HepG2 (cell line): ENCODE measurements at regions not wholly inside any gene's neighbourhood (a gene's known extent, or its start where the extent isn't known, plus 50 kb on each side); places are given as distances from the start of the nearest gene placed in this dataset.

Experiments used
- ATAC-seq: fragments of 200-7000 bp; cut with Tn5 transposase; 3 replicates; pipeline ENCODE4 v1.9.1; 2020; ENCODE audit warnings: mild to moderate bottlenecking, moderate library complexity
- BruUV-seq: library from RNA; stranded (reverse); fragments of 400-500 nt; replicated peaks from 2 replicates; lab custom pipeline; 2021; lab: Mats Ljungman, UMichigan
- CTCF ChIA-PET: fragments of 300-600 bp; formaldehyde crosslinking; extraction: SDS; loops from one replicate; lab custom pipeline; 2021; ENCODE audit warnings: low total read pairs, inconsistent platforms, low intra/inter-chr PET ratio; lab: Yijun Ruan, JAX
- POLR2A ChIA-PET: fragments of 350-600 bp; sonication (Branson Sonifier 250); formaldehyde crosslinking; loops from one replicate; lab custom pipeline; 2020; ENCODE audit warnings: antibody characterized with exemption, inconsistent platforms; lab: Yijun Ruan, JAX
- DNase-seq: peaks from one replicate; pipeline ENCODE4 v3.0.0-alpha.2; 2015; ENCODE audit warnings: low spot score
- FAIRE-seq: peaks from 3 replicates; lab custom pipeline; 2011; peaks lifted over from hg19 to GRCh38; lab: Jason Lieb, UNC
- H2AFZ ChIP-seq: one replicate; pipeline ENCODE4 v1.6.1; 2011; ENCODE audit warnings: low read length, inconsistent platforms
- H3K27ac ChIP-seq: fragments of 300-600 bp; 3 replicates; pipeline ENCODE4 v1.8.0; 2011; ENCODE audit warnings: mixed run types, mild to moderate bottlenecking, mixed read lengths, low read length, inconsistent platforms; ENCODE audit not compliant: insufficient read depth; ENCODE audit errors: extremely low read length
- H3K27me3 ChIP-seq, 2 experiments: fragments of 200-600 bp in 1 of 2; 2 replicates in 1 of 2; 3 replicates in 1 of 2; pipeline versions ENCODE4 v1.6.0 to v1.8.0; 2011; ENCODE audit warnings: low read length in 2 of 2, mild to moderate bottlenecking in 2 of 2, moderate library complexity in 2 of 2, inconsistent platforms in 1 of 2; ENCODE audit not compliant: insufficient read depth in 2 of 2, control insufficient read depth in 1 of 2
- H3K36me3 ChIP-seq, 2 experiments: fragments of 200-600 bp in 1 of 2; replicated peaks in 1 of 2; 2 replicates in 1 of 2; 3 replicates in 1 of 2; pipeline versions ENCODE4 v1.5.1 to v1.8.0; 2011; ENCODE audit warnings: low read length in 2 of 2, inconsistent platforms in 1 of 2; ENCODE audit not compliant: insufficient read depth in 2 of 2, control insufficient read depth in 1 of 2
- H3K4me1 ChIP-seq: 2 replicates; pipeline ENCODE4 v1.5.1; 2012; ENCODE audit warnings: low read length, inconsistent platforms; ENCODE audit not compliant: insufficient read depth
- H3K4me2 ChIP-seq: 2 replicates; pipeline ENCODE4 v1.6.0; 2011; ENCODE audit warnings: low read depth, low read length, inconsistent platforms
- H3K4me3 ChIP-seq, 3 experiments: fragments of 200-600 bp in 1 of 3; sonication (generic), shearing (Covaris generic) in 1 of 3; replicated peaks in 1 of 3; 2 replicates each; pipeline ENCODE4 v1.5.1; 2011 to 2016; ENCODE audit warnings: low read length in 3 of 3, inconsistent platforms in 2 of 3, low read depth in 2 of 3, mild to moderate bottlenecking in 2 of 3, control low read depth in 1 of 3, mixed read lengths in 1 of 3; ENCODE audit not compliant: insufficient read depth in 1 of 3
- H3K79me2 ChIP-seq: one replicate; pipeline ENCODE4 v1.6.1; 2011; ENCODE audit warnings: low read length, inconsistent platforms; ENCODE audit not compliant: insufficient read depth
- H3K9ac ChIP-seq: 2 replicates; pipeline ENCODE4 v1.6.0; 2011; ENCODE audit warnings: mild to moderate bottlenecking, low read depth, low read length, inconsistent platforms; ENCODE audit not compliant: insufficient read depth
- H3K9me3 ChIP-seq: 2 replicates; pipeline ENCODE4 v1.5.1; 2012; ENCODE audit warnings: mild to moderate bottlenecking, low read length
- H4K20me1 ChIP-seq: 2 replicates; pipeline ENCODE4 v1.6.0; 2011; ENCODE audit warnings: inconsistent platforms, mild to moderate bottlenecking, low read length, moderate library complexity; ENCODE audit not compliant: insufficient read depth
- HNRNPL ChIP-seq: fragments of 200-400 bp; formaldehyde crosslinking; IDR thresholded peaks from 2 replicates; pipeline ENCODE4 v1.6.1; 2017; ENCODE audit warnings: mild to moderate bottlenecking, low read depth, low read length
- HOXA9 ChIP-seq: sonication (generic); formaldehyde crosslinking; IDR thresholded peaks from 2 replicates; pipeline ENCODE4 v1.8.1; 2022; ENCODE audit warnings: missing genetic modification reagents, mild to moderate bottlenecking, moderate library complexity, borderline replicate concordance
- RAD21 ChIP-seq: fragments of 450-650 bp; formaldehyde crosslinking; IDR thresholded peaks from 2 replicates; pipeline ENCODE4 v1.5.0; 2020; ENCODE audit warnings: mild to moderate bottlenecking
- THAP11 ChIP-seq: IDR thresholded peaks from 2 replicates; pipeline ENCODE4 v1.6.1; 2016; ENCODE audit warnings: missing biosample characterization, missing genetic modification reagents
- ZFP82 ChIP-seq: sonication (generic); formaldehyde crosslinking; IDR thresholded peaks from 2 replicates; pipeline ENCODE4 v1.5.1; 2020; ENCODE audit warnings: mild to moderate bottlenecking, missing genetic modification reagents, borderline replicate concordance
- ZNF337 ChIP-seq: sonication (generic); formaldehyde crosslinking; IDR thresholded peaks from 2 replicates; pipeline ENCODE4 v1.5.1; 2020; ENCODE audit warnings: missing genetic modification reagents, low read depth, mild to moderate bottlenecking, borderline replicate concordance
- ZNF446 ChIP-seq: sonication (generic); formaldehyde crosslinking; IDR thresholded peaks from 2 replicates; pipeline ENCODE4 v1.5.0; 2020; ENCODE audit warnings: mild to moderate bottlenecking, missing genetic modification reagents
- ZNF747 ChIP-seq: sonication (generic); formaldehyde crosslinking; IDR thresholded peaks from 2 replicates; pipeline ENCODE4 v1.8.1; 2023; ENCODE audit warnings: missing genetic modification reagents, mild to moderate bottlenecking, borderline replicate concordance
- WGBS: methylation state at CpG from one replicate; pipeline ENCODE4 v1.1.6; 2017; ENCODE audit warnings: low lambda C conversion rate; 5-methylcytosine and 5-hydroxymethylcytosine counted together
- in situ Hi-C: cut with HindIII; loops from 2 replicates; pipeline ENCODE4 v1.10.0; 2017; ENCODE audit warnings: low pct_unique_long_range_greater_than_20kb; ENCODE audit not compliant: extremely low pct_ligation_motif_present
- intact Hi-C: fragments of 100-400 bp; cut with micrococcal nuclease; formaldehyde crosslinking; loops from one replicate; pipeline ENCODE4 v1.10.0; 2022; ENCODE audit not compliant: unreplicated experiment
- TF ChIP-seq, protein P1 (sequence below): IDR thresholded peaks from 2 replicates; pipeline ENCODE4 v1.6.1; 2012; ENCODE audit warnings: inconsistent platforms
- TF ChIP-seq, protein P2 (sequence below): sonication (generic); formaldehyde crosslinking; IDR thresholded peaks from 2 replicates; pipeline ENCODE4 v1.4.0; 2020; ENCODE audit warnings: missing genetic modification reagents
- TF ChIP-seq, protein P3 (sequence below): sonication (generic); formaldehyde crosslinking; IDR thresholded peaks from 2 replicates; pipeline ENCODE4 v1.5.1; 2020; ENCODE audit warnings: missing genetic modification reagents, mild to moderate bottlenecking, borderline replicate concordance
- TF ChIP-seq, protein P4 (sequence below): sonication (generic); formaldehyde crosslinking; IDR thresholded peaks from 2 replicates; pipeline ENCODE4 v1.9.0; 2021; ENCODE audit warnings: missing genetic modification reagents, mild to moderate bottlenecking, borderline replicate concordance
- TF ChIP-seq, protein P5 (sequence below): sonication (generic); formaldehyde crosslinking; IDR thresholded peaks from 2 replicates; pipeline ENCODE4 v1.5.1; 2020; ENCODE audit warnings: mild to moderate bottlenecking, missing genetic modification reagents, borderline replicate concordance

DNA sequence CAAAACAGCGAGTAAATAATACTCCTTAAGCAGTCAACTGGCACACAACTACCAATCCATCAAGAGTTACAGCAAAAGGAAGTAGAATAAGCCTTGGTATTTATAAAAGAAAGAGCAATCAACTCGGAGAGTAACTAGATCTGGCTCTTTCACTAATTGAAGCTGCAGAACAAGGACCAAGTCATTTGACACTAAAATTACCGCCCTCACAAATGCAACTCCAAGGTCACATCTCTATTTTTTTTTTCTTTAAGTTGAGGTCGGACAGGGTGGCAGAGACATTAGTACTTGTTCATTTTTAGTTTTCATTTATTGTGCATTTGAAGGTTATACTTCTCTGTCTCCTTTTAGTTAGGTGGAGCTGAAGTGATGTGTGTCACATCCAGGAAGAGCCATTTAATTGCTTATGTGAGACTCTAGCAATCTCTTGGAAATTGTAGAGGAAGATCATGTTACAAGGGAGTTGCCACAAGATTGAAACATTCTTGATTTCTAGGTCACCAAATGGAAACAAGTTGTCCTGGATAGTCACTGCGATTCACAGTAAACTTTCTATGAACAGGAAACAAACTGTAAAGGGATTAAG, 138.1 kb upstream of the ADAMTS5 start:
- no TSS peak for BruUV-seq
- ChIA-PET POLR2A (no interaction called here), CTCF (no interaction called here)
- Histone ChIP-seq H3K4me2 (no peak overlapping the region), H4K20me1 (no peaks in the 10 kb centered on the region), H3K36me3 (no peaks in the 10 kb centered on the region), H3K27ac (no peak overlapping the region), H3K27me3 (no peaks in the 10 kb centered on the region), H3K4me3 (no peak overlapping the region), H3K9ac (no peak overlapping the region), H3K4me1 (no peaks in the 10 kb centered on the region), H3K9me3 (peaks cover 91% of the 10 kb centered on the region), H3K79me2 (no peaks in the 10 kb centered on the region), H2AFZ (no peak overlapping the region)
- in situ Hi-C loops: no loop called here
- intact Hi-C loops: no loop called here
- 3% methylated on average over 5 of the region's 5 CpGs for WGBS
- DNase-seq (no peak), ATAC-seq (no peak), FAIRE-seq (no peak)
- TF ChIP-seq, protein P1, sequence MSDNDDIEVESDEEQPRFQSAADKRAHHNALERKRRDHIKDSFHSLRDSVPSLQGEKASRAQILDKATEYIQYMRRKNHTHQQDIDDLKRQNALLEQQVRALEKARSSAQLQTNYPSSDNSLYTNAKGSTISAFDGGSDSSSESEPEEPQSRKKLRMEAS: no peak
- TF ChIP-seq ZNF747 (CRISPR knock-in tag) (no peak), ZFP82 (CRISPR knock-in tag) (no peak), ZNF337 (CRISPR knock-in tag) (no peak), HOXA9 (no peak), THAP11 (no peak), RAD21 (CRISPR knock-in tag) (no peak), HNRNPL (no peak), ZNF446 (CRISPR knock-in tag) (no peak)
- TF ChIP-seq, protein P2, sequence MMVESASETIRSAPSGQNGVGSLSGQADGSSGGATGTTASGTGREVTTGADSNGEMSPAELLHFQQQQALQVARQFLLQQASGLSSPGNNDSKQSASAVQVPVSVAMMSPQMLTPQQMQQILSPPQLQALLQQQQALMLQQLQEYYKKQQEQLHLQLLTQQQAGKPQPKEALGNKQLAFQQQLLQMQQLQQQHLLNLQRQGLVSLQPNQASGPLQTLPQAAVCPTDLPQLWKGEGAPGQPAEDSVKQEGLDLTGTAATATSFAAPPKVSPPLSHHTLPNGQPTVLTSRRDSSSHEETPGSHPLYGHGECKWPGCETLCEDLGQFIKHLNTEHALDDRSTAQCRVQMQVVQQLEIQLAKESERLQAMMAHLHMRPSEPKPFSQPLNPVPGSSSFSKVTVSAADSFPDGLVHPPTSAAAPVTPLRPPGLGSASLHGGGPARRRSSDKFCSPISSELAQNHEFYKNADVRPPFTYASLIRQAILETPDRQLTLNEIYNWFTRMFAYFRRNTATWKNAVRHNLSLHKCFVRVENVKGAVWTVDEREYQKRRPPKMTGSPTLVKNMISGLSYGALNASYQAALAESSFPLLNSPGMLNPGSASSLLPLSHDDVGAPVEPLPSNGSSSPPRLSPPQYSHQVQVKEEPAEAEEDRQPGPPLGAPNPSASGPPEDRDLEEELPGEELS: no peak
- TF ChIP-seq, protein P3, sequence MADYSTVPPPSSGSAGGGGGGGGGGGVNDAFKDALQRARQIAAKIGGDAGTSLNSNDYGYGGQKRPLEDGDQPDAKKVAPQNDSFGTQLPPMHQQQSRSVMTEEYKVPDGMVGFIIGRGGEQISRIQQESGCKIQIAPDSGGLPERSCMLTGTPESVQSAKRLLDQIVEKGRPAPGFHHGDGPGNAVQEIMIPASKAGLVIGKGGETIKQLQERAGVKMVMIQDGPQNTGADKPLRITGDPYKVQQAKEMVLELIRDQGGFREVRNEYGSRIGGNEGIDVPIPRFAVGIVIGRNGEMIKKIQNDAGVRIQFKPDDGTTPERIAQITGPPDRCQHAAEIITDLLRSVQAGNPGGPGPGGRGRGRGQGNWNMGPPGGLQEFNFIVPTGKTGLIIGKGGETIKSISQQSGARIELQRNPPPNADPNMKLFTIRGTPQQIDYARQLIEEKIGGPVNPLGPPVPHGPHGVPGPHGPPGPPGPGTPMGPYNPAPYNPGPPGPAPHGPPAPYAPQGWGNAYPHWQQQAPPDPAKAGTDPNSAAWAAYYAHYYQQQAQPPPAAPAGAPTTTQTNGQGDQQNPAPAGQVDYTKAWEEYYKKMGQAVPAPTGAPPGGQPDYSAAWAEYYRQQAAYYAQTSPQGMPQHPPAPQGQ: no peak
- TF ChIP-seq, protein P4, sequence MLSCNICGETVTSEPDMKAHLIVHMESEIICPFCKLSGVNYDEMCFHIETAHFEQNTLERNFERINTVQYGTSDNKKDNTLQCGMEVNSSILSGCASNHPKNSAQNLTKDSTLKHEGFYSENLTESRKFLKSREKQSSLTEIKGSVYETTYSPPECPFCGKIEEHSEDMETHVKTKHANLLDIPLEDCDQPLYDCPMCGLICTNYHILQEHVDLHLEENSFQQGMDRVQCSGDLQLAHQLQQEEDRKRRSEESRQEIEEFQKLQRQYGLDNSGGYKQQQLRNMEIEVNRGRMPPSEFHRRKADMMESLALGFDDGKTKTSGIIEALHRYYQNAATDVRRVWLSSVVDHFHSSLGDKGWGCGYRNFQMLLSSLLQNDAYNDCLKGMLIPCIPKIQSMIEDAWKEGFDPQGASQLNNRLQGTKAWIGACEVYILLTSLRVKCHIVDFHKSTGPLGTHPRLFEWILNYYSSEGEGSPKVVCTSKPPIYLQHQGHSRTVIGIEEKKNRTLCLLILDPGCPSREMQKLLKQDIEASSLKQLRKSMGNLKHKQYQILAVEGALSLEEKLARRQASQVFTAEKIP: no peak
- TF ChIP-seq, protein P5, sequence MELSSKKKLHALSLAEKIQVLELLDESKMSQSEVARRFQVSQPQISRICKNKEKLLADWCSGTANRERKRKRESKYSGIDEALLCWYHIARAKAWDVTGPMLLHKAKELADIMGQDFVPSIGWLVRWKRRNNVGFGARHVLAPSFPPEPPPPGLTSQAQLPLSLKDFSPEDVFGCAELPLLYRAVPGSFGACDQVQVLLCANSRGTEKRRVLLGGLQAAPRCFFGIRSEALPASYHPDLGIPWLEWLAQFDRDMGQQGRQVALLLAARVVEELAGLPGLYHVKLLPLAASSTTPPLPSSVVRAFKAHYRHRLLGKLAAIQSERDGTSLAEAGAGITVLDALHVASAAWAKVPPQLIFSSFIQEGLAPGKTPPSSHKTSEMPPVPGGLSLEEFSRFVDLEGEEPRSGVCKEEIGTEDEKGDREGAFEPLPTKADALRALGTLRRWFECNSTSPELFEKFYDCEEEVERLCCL (CRISPR knock-in tag): no peak
